HEK293T (cell line): ENCODE measurements at regions not wholly inside any gene's neighbourhood (a gene's known extent, or its start where the extent isn't known, plus 50 kb on each side); places are given as distances from the start of the nearest gene placed in this dataset.

Experiments
- CTCF ChIA-PET: fragments of 350-600 bp; formaldehyde crosslinking; extraction: SDS; loops from one replicate; lab custom pipeline; 2021; ENCODE audit warnings: antibody characterized with exemption, inconsistent platforms; lab: Yijun Ruan, JAX
- POLR2A ChIA-PET: fragments of 350-600 bp; formaldehyde crosslinking; extraction: SDS; loops from one replicate; lab custom pipeline; 2020; ENCODE audit warnings: antibody characterized with exemption, inconsistent platforms; lab: Yijun Ruan, JAX
- DNase-seq: peaks from one replicate; pipeline ENCODE4 v3.0.0; 2012; ENCODE audit warnings: mixed read lengths; ENCODE audit errors: extremely low spot score
- ARNT ChIP-seq: fragments of 450-650 bp; IDR thresholded peaks from 2 replicates; pipeline ENCODE4 v1.6.1; 2017; ENCODE audit warnings: mild to moderate bottlenecking
- BHLHE40 ChIP-seq: fragments of 450-650 bp; IDR thresholded peaks from 2 replicates; pipeline ENCODE4 v1.6.1; 2016; ENCODE audit warnings: mild to moderate bottlenecking, moderate library complexity, borderline replicate concordance
- CTBP1 ChIP-seq: fragments of 450-650 bp; IDR thresholded peaks from 2 replicates; pipeline ENCODE4 v1.6.1; 2016; ENCODE audit warnings: borderline replicate concordance
- ELF4 ChIP-seq: fragments of 450-650 bp; IDR thresholded peaks from 2 replicates; pipeline ENCODE4 v1.6.1; 2017; ENCODE audit warnings: antibody characterized with exemption
- FOXA1 ChIP-seq: fragments of 450-650 bp; IDR thresholded peaks from 2 replicates; pipeline ENCODE4 v1.6.1; 2016; ENCODE audit warnings: mild to moderate bottlenecking
- FOXK2 ChIP-seq: fragments of 450-650 bp; IDR thresholded peaks from 2 replicates; pipeline ENCODE4 v1.6.1; 2016; ENCODE audit warnings: mild to moderate bottlenecking
- FOXM1 ChIP-seq: fragments of 450-650 bp; IDR thresholded peaks from 2 replicates; pipeline ENCODE4 v1.6.1; 2017; ENCODE audit warnings: mild to moderate bottlenecking, borderline replicate concordance
- HDGF ChIP-seq: fragments of 450-650 bp; IDR thresholded peaks from 2 replicates; pipeline ENCODE4 v1.6.1; 2017; ENCODE audit warnings: antibody characterized with exemption, borderline replicate concordance
- L3MBTL2 ChIP-seq: fragments of 450-650 bp; conservative IDR thresholded peaks from 2 replicates; pipeline ENCODE4 v1.6.1; 2016; ENCODE audit warnings: mild to moderate bottlenecking
- LEF1 ChIP-seq: fragments of 450-650 bp; IDR thresholded peaks from 2 replicates; pipeline ENCODE4 v1.6.1; 2017; ENCODE audit warnings: mild to moderate bottlenecking, borderline replicate concordance
- NFRKB ChIP-seq: fragments of 450-650 bp; IDR thresholded peaks from 2 replicates; pipeline ENCODE4 v1.6.1; 2016; ENCODE audit warnings: mild to moderate bottlenecking, moderate library complexity
- PKNOX1 ChIP-seq: fragments of 450-650 bp; IDR thresholded peaks from 2 replicates; pipeline ENCODE4 v1.6.1; 2016
- SP1 ChIP-seq: fragments of 450-650 bp; IDR thresholded peaks from 2 replicates; pipeline ENCODE4 v1.6.1; 2017
- SUZ12 ChIP-seq: fragments of 450-650 bp; IDR thresholded peaks from 2 replicates; pipeline ENCODE4 v1.6.1; 2016; ENCODE audit warnings: mild to moderate bottlenecking
- TARDBP ChIP-seq: fragments of 450-650 bp; IDR thresholded peaks from 2 replicates; pipeline ENCODE4 v1.6.1; 2016
- ZNF384 ChIP-seq: fragments of 450-650 bp; IDR thresholded peaks from 2 replicates; pipeline ENCODE4 v1.6.1; 2016

GRCh38 chr5:174204535-174205313 lies 159.2 kb downstream of the NSG2 start:
- ChIA-PET CTCF (no interaction called here), POLR2A (no interaction called here)
- no peak for TF ChIP-seq FOXM1
- TF ChIP-seq FOXA1: no peak
- TF ChIP-seq LEF1: no peak
- no peak for TF ChIP-seq FOXK2
- no peak for TF ChIP-seq CTBP1
- no peak for TF ChIP-seq TARDBP
- TF ChIP-seq L3MBTL2: no peak
- TF ChIP-seq SUZ12: no peak
- TF ChIP-seq ARNT: no peak
- no peak for DNase-seq

- ChIA-PET CTCF (no interaction called here), POLR2A (no interaction called here)
- no peak for TF ChIP-seq FOXA1
- no peak for DNase-seq
These were observed 160.4 kb downstream of the NSG2 start for GRCh38 chr5:174205939-174206338.

- no peak for DNase-seq
- CTCF ChIA-PET: interaction anchor here (0.8 kb wide), 1 partner anchor 70 kb away, joined by 3 read pairs; no protein-coding TSS in a partner anchor
- TF ChIP-seq HDGF (no peak), CTBP1 (no peak), LEF1 (no peak), L3MBTL2 (no peak), SUZ12 (no peak), ZNF384 (no peak), PKNOX1 (no peak), FOXK2 (no peak), BHLHE40 (no peak), TARDBP (no peak), FOXM1 (no peak)
- POLR2A ChIA-PET: no interaction called here
These were observed 165.2 kb downstream of the NSG2 start for GRCh38 chr5:174210596-174211276.

- CTCF ChIA-PET: interaction anchor here (0.8 kb wide), 1 partner anchor 70 kb away, joined by 3 read pairs; no protein-coding TSS in a partner anchor
- POLR2A ChIA-PET: no interaction called here
- DNase-seq: no peak
- TF ChIP-seq FOXK2: no peak
- no peak for TF ChIP-seq HDGF
- TF ChIP-seq NFRKB: no peak
- TF ChIP-seq CTBP1: no peak
- TF ChIP-seq PKNOX1: no peak
- TF ChIP-seq BHLHE40: no peak
These were observed 165.7 kb downstream of the NSG2 start for GRCh38 chr5:174211277-174211626.

GRCh38 chr5:174217527-174217926 lies 172.0 kb downstream of the NSG2 start:
- CTCF ChIA-PET: no interaction called here
- POLR2A ChIA-PET: no interaction called here
- no peak for TF ChIP-seq L3MBTL2
- TF ChIP-seq BHLHE40: no peak
- TF ChIP-seq SP1: no peak
- no peak for TF ChIP-seq FOXM1
- no peak for TF ChIP-seq ELF4
- no peak for TF ChIP-seq ZNF384
- no peak for TF ChIP-seq SUZ12
- no peak for TF ChIP-seq LEF1
- TF ChIP-seq FOXA1: no peak
- TF ChIP-seq CTBP1: no peak
- TF ChIP-seq ARNT: no peak
- DNase-seq: no peak

- ChIA-PET CTCF (interaction anchor here (0.9 kb wide), 1 partner anchor 94 kb away, joined by 3 read pairs; no protein-coding TSS in a partner anchor), POLR2A (no interaction called here)
- no peak for TF ChIP-seq FOXM1
- TF ChIP-seq LEF1: no peak
- no peak for TF ChIP-seq NFRKB
- no peak for TF ChIP-seq FOXK2
- TF ChIP-seq TARDBP: no peak
- no peak for TF ChIP-seq L3MBTL2
- TF ChIP-seq CTBP1: no peak
- TF ChIP-seq ZNF384: no peak
- no peak for TF ChIP-seq ELF4
- TF ChIP-seq BHLHE40: no peak
- TF ChIP-seq ARNT: no peak
- TF ChIP-seq SUZ12: no peak
- no peak for TF ChIP-seq PKNOX1
- DNase-seq: no peak
These were observed 172.7 kb downstream of the NSG2 start for GRCh38 chr5:174218162-174218561.

GRCh38 chr5:174220417-174220816 lies 174.9 kb downstream of the NSG2 start:
- DNase-seq: no peak
- POLR2A ChIA-PET: no interaction called here
- no peak for TF ChIP-seq FOXM1
- TF ChIP-seq NFRKB: no peak
- no peak for TF ChIP-seq ARNT
- TF ChIP-seq FOXK2: no peak
- no peak for TF ChIP-seq PKNOX1
- TF ChIP-seq SP1: no peak
- no peak for TF ChIP-seq LEF1
- CTCF ChIA-PET: no interaction called here
